Bronchial epithelial cell (primary cell): ENCODE measurements at regions not wholly inside any gene's neighbourhood (a gene's known extent, or its start where the extent isn't known, plus 50 kb on each side); places are given as distances from the start of the nearest gene placed in this dataset.

Source experiments
- DNase-seq: peaks from one replicate; pipeline ENCODE4 v3.0.0-alpha.2; 2010; ENCODE audit warnings: low read depth
- FAIRE-seq: peaks from 2 replicates; lab custom pipeline; 2011; peaks lifted over from hg19 to GRCh38; lab: Jason Lieb, UNC
- H3K27me3 ChIP-seq: 2 replicates; pipeline ENCODE4 v1.5.1; 2011; ENCODE audit warnings: low read length; ENCODE audit not compliant: control insufficient read depth, insufficient read depth
- H3K36me3 ChIP-seq: 2 replicates; pipeline ENCODE4 v1.5.1; 2011; ENCODE audit warnings: low read length; ENCODE audit not compliant: control insufficient read depth, insufficient read depth
- H3K4me3 ChIP-seq: 2 replicates; pipeline ENCODE4 v1.5.1; 2011; ENCODE audit warnings: mild to moderate bottlenecking, low read depth, low read length, control low read depth
- CTCF ChIP-seq: IDR thresholded peaks from 2 replicates; pipeline ENCODE4 v1.5.1; 2011; ENCODE audit warnings: mild to moderate bottlenecking, moderate library complexity, low read length, control low read depth, inconsistent platforms; ENCODE audit not compliant: insufficient read depth, severe bottlenecking

- no peak for TF ChIP-seq CTCF
- Histone ChIP-seq H3K36me3 (no peaks in the 10 kb centered on the region), H3K4me3 (no peak overlapping the region), H3K27me3 (peaks cover 2% of the 10 kb centered on the region)
- FAIRE-seq (no peak), DNase-seq (peak; percentile 43)
Observed at GRCh38 chr5:62134811-62135210, 171.2 kb upstream of the KIF2A start.

GRCh38 chr5:62137628-62138027 is 168.4 kb upstream of the KIF2A start:
- H3K36me3 ChIP-seq, result no peaks in the 10 kb centered on the region
- no peaks in the 10 kb centered on the region for H3K27me3 ChIP-seq
- H3K4me3 ChIP-seq, result no peak overlapping the region
- no peak for DNase-seq
- TF ChIP-seq CTCF, result no peak
- FAIRE-seq, result no peak

GRCh38 chr5:62138607-62139006 is 167.4 kb upstream of the KIF2A start:
- DNase-seq (no peak), FAIRE-seq (no peak)
- TF ChIP-seq CTCF, result no peak
- Histone ChIP-seq H3K4me3 (no peak overlapping the region), H3K36me3 (no peaks in the 10 kb centered on the region), H3K27me3 (no peaks in the 10 kb centered on the region)

GRCh38 chr5:62139741-62140140 is 166.3 kb upstream of the KIF2A start:
- Histone ChIP-seq H3K4me3 (no peak overlapping the region), H3K27me3 (no peaks in the 10 kb centered on the region), H3K36me3 (no peaks in the 10 kb centered on the region)
- FAIRE-seq, result no peak
- no peak for DNase-seq
- no peak for TF ChIP-seq CTCF

- H3K36me3 ChIP-seq, result no peaks in the 10 kb centered on the region
- DNase-seq (no peak), FAIRE-seq (no peak)
- no peak for TF ChIP-seq CTCF
- no peaks in the 10 kb centered on the region for H3K27me3 ChIP-seq
- H3K4me3 ChIP-seq, result no peak overlapping the region
Observed at GRCh38 chr5:62142351-62142750, 163.7 kb upstream of the KIF2A start.
